Keratinocyte (primary cell): ENCODE measurements at regions not wholly inside any gene's neighbourhood (a gene's known extent, or its start where the extent isn't known, plus 50 kb on each side); places are given as distances from the start of the nearest gene placed in this dataset.

Source experiments
- DNase-seq: peaks from one replicate; pipeline ENCODE4 v3.0.0-alpha.2; 2011; ENCODE audit warnings: low read depth, missing footprints, low spot score
- FAIRE-seq: peaks from 2 replicates; lab custom pipeline; 2011; peaks lifted over from hg19 to GRCh38; lab: Jason Lieb, UNC
- H2AFZ ChIP-seq: 2 replicates; pipeline ENCODE4 v1.6.0; 2012; ENCODE audit warnings: low read length, control low read depth, inconsistent platforms; ENCODE audit not compliant: control insufficient read depth
- H3K27ac ChIP-seq: 2 replicates; pipeline ENCODE4 v1.5.1; 2011; ENCODE audit warnings: low read length; ENCODE audit not compliant: control insufficient read depth, insufficient read depth
- H3K27me3 ChIP-seq: 3 replicates; pipeline ENCODE4 v1.6.0; 2011; ENCODE audit warnings: low read length; ENCODE audit not compliant: control insufficient read depth, insufficient read depth; ENCODE audit errors: extremely low read depth
- H3K36me3 ChIP-seq, 2 experiments: 2 replicates in 1 of 2; 3 replicates in 1 of 2; pipeline ENCODE4 v1.5.1; 2011; ENCODE audit warnings: low read length in 2 of 2, mild to moderate bottlenecking in 1 of 2; ENCODE audit not compliant: control insufficient read depth in 2 of 2, insufficient read depth in 2 of 2; ENCODE audit errors: extremely low read depth in 1 of 2
- H3K4me1 ChIP-seq: 3 replicates; pipeline ENCODE4 v1.5.1; 2011; ENCODE audit warnings: low read length; ENCODE audit not compliant: control insufficient read depth, insufficient read depth; ENCODE audit errors: extremely low read depth
- H3K4me2 ChIP-seq: 3 replicates; pipeline ENCODE4 v1.6.0; 2011; ENCODE audit warnings: low read depth, low read length; ENCODE audit not compliant: control insufficient read depth, insufficient read depth; ENCODE audit errors: extremely low read depth
- H3K4me3 ChIP-seq, 3 experiments: fragments of 200-600 bp in 1 of 3; sonication (generic) in 1 of 3; 2 replicates in 2 of 3; 3 replicates in 1 of 3; pipeline ENCODE4 v1.5.1; 2011 to 2016; ENCODE audit warnings: low read length in 3 of 3, mild to moderate bottlenecking in 3 of 3, control low read depth in 2 of 3, inconsistent platforms in 1 of 3, low read depth in 1 of 3, mixed read lengths in 1 of 3, mixed run types in 1 of 3, moderate library complexity in 1 of 3; ENCODE audit not compliant: control insufficient read depth in 2 of 3, insufficient read depth in 2 of 3; ENCODE audit errors: extremely low read depth in 1 of 3
- H3K79me2 ChIP-seq: 2 replicates; pipeline ENCODE4 v1.6.0; 2012; ENCODE audit warnings: low read length; ENCODE audit not compliant: control insufficient read depth, insufficient read depth
- H3K9ac ChIP-seq: 3 replicates; pipeline ENCODE4 v1.6.0; 2011; ENCODE audit warnings: low read length; ENCODE audit not compliant: control insufficient read depth, insufficient read depth; ENCODE audit errors: extremely low read depth
- H3K9me1 ChIP-seq: 3 replicates; pipeline ENCODE4 v1.6.0; 2011; ENCODE audit warnings: low read length; ENCODE audit not compliant: control insufficient read depth, insufficient read depth; ENCODE audit errors: extremely low read depth
- H3K9me3 ChIP-seq: 2 replicates; pipeline ENCODE4 v1.5.1; 2012; ENCODE audit warnings: low read depth, low read length; ENCODE audit not compliant: control insufficient read depth
- H4K20me1 ChIP-seq: 3 replicates; pipeline ENCODE4 v1.6.0; 2011; ENCODE audit warnings: low read length; ENCODE audit not compliant: control insufficient read depth, insufficient read depth; ENCODE audit errors: extremely low read depth
- CTCF ChIP-seq, 3 experiments: IDR thresholded peaks in 1 of 3; conservative IDR thresholded peaks in 1 of 3; optimal IDR thresholded peaks in 1 of 3; 2 replicates in 2 of 3; 3 replicates in 1 of 3; pipeline versions ENCODE3 to v1.5.1; 2011; ENCODE audit warnings: low read length in 3 of 3, mild to moderate bottlenecking in 3 of 3, moderate library complexity in 2 of 3, control low read depth in 1 of 3, inconsistent platforms in 1 of 3; ENCODE audit not compliant: insufficient read depth in 2 of 3; ENCODE audit errors: extremely low read depth in 1 of 3
- EZH2 ChIP-seq: IDR thresholded peaks from one replicate; pipeline ENCODE4 v1.6.1; 2012; ENCODE audit warnings: inconsistent platforms, mild to moderate bottlenecking, low read length, moderate library complexity
- dilution Hi-C: fragments of 300-500 bp; cut with MboI; formaldehyde crosslinking; loops from one replicate; pipeline ENCODE4 v1.7.0; 2020; ENCODE audit warnings: low sequenced_read_pairs; ENCODE audit not compliant: extremely low pct_ligation_motif_present

GRCh38 chr7:54338319-54338718 is 203.9 kb upstream of the VSTM2A start:
- Histone ChIP-seq H3K9ac (no peak overlapping the region), H4K20me1 (no peaks in the 10 kb centered on the region), H2AFZ (no peak overlapping the region), H3K79me2 (no peaks in the 10 kb centered on the region), H3K27ac (no peak overlapping the region), H3K4me2 (no peak overlapping the region), H3K27me3 (no peaks in the 10 kb centered on the region), H3K36me3 (no peaks in the 10 kb centered on the region), H3K4me3 (no peak overlapping the region), H3K9me1 (no peaks in the 10 kb centered on the region), H3K4me1 (no peaks in the 10 kb centered on the region), H3K9me3 (no peaks in the 10 kb centered on the region)
- DNase-seq (no peak), FAIRE-seq (no peak)
- dilution Hi-C loops, result no loop called here
- TF ChIP-seq EZH2, result no peak
- TF ChIP-seq CTCF (optimal IDR thresholded peaks at IDR 0.05 in 1 of 3, IDR thresholded peaks at IDR 0.05 in 1 of 3, conservative IDR thresholded peaks at IDR 0.05 in 1 of 3; ENCODE audit: extremely low read depth in 1 of 3, insufficient read depth in 2 of 3, low read length in 3 of 3), result no peak

GRCh38 chr7:54339073-54339472 is 203.1 kb upstream of the VSTM2A start:
- Histone ChIP-seq H3K9ac (no peak overlapping the region), H3K27me3 (no peaks in the 10 kb centered on the region), H3K79me2 (no peaks in the 10 kb centered on the region), H3K4me2 (no peak overlapping the region), H3K36me3 (no peaks in the 10 kb centered on the region), H4K20me1 (no peaks in the 10 kb centered on the region), H3K4me1 (no peaks in the 10 kb centered on the region), H3K9me3 (no peaks in the 10 kb centered on the region), H3K27ac (no peak overlapping the region), H2AFZ (no peak overlapping the region), H3K9me1 (no peaks in the 10 kb centered on the region), H3K4me3 (no peak overlapping the region)
- TF ChIP-seq CTCF (optimal IDR thresholded peaks at IDR 0.05 in 1 of 3, IDR thresholded peaks at IDR 0.05 in 1 of 3, conservative IDR thresholded peaks at IDR 0.05 in 1 of 3; ENCODE audit: extremely low read depth in 1 of 3, insufficient read depth in 2 of 3, low read length in 3 of 3), result no peak
- TF ChIP-seq EZH2, result no peak
- FAIRE-seq (no peak), DNase-seq (no peak)
- dilution Hi-C loops, result no loop called here
